GM12878 (cell line): ENCODE measurements at regions not wholly inside any gene's neighbourhood (a gene's known extent, or its start where the extent isn't known, plus 50 kb on each side); places are given as distances from the start of the nearest gene placed in this dataset.

Source experiments
- ATAC-seq: fragments of 200-7000 bp; cut with Tn5 transposase; 3 replicates; pipeline ENCODE4 v1.9.1; 2020; ENCODE audit warnings: mild to moderate bottlenecking, moderate library complexity
- BruUV-seq: library from RNA; stranded (reverse); fragments of 400-500 nt; replicated peaks from 2 replicates; lab custom pipeline; 2021; lab: Mats Ljungman, UMichigan
- CTCF ChIA-PET: fragments of 300-600 bp; sonication (Branson Sonifier 250); formaldehyde crosslinking; extraction: SDS; loops from one replicate; lab custom pipeline; 2021; ENCODE audit warnings: inconsistent platforms; lab: Yijun Ruan, JAX
- POLR2A ChIA-PET: fragments of 350-600 bp; formaldehyde crosslinking; extraction: SDS; loops from one replicate; lab custom pipeline; 2021; ENCODE audit warnings: inconsistent platforms; lab: Charles Lee
- RAD21 ChIA-PET: fragments of 300-600 bp; sonication (Branson Sonifier 250); formaldehyde crosslinking; loops from one replicate; lab custom pipeline; 2023; ENCODE audit warnings: antibody characterized with exemption; ENCODE audit not compliant: unreplicated experiment; lab: Charles Lee
- SMC1A ChIA-PET: fragments of 300-600 bp; sonication (Branson Sonifier 250); formaldehyde crosslinking; loops from one replicate; lab custom pipeline; 2023; ENCODE audit not compliant: unreplicated experiment, uncharacterized antibody; lab: Charles Lee
- DNase-seq: peaks from one replicate; pipeline ENCODE4 v3.0.0-alpha.2; 2011; ENCODE audit warnings: low read depth, low spot score
- FAIRE-seq: peaks from 3 replicates; lab custom pipeline; 2011; peaks lifted over from hg19 to GRCh38; lab: Jason Lieb, UNC
- H2AFZ ChIP-seq: 2 replicates; pipeline ENCODE4 v1.6.0; 2011; ENCODE audit warnings: low read depth, low read length, control low read depth; ENCODE audit not compliant: control insufficient read depth
- H3K27ac ChIP-seq: 2 replicates; pipeline ENCODE4 v1.5.1; 2011; ENCODE audit warnings: control low read depth; ENCODE audit not compliant: control insufficient read depth, insufficient read depth
- H3K27me3 ChIP-seq, 2 experiments: replicated peaks in 1 of 2; 2 replicates each; pipeline versions ENCODE4 v1.6.0 to v1.6.1; 2011; ENCODE audit warnings: low read length in 1 of 2; ENCODE audit not compliant: control insufficient read depth in 2 of 2, insufficient read depth in 2 of 2
- H3K36me3 ChIP-seq, 2 experiments: 2 replicates each; pipeline ENCODE4 v1.5.1; 2011; ENCODE audit warnings: low read length in 1 of 2; ENCODE audit not compliant: control insufficient read depth in 2 of 2, insufficient read depth in 2 of 2
- H3K4me1 ChIP-seq: 2 replicates; pipeline ENCODE4 v1.6.1; 2011; ENCODE audit warnings: mild to moderate bottlenecking, low read length, moderate library complexity, mixed read lengths; ENCODE audit not compliant: control insufficient read depth, insufficient read depth
- H3K4me2 ChIP-seq: 2 replicates; pipeline ENCODE4 v1.6.0; 2011; ENCODE audit warnings: control low read depth; ENCODE audit not compliant: control insufficient read depth, insufficient read depth
- H3K4me3 ChIP-seq: fragments of 200-600 bp; sonication (generic); 2 replicates; pipeline ENCODE4 v1.5.1; 2016
- H3K79me2 ChIP-seq: 2 replicates; pipeline ENCODE4 v1.6.0; 2011; ENCODE audit warnings: low read length; ENCODE audit not compliant: control insufficient read depth, insufficient read depth
- H3K9ac ChIP-seq: 2 replicates; pipeline ENCODE4 v1.8.0; 2011; ENCODE audit warnings: low read length, control low read depth, mixed read lengths; ENCODE audit not compliant: control insufficient read depth, insufficient read depth
- H3K9me3 ChIP-seq: replicated peaks from 3 replicates; pipeline ENCODE4 v1.5.1; 2011; ENCODE audit warnings: mild to moderate bottlenecking, low read length; ENCODE audit not compliant: control insufficient read depth, insufficient read depth
- H4K20me1 ChIP-seq: 2 replicates; pipeline ENCODE4 v1.6.0; 2011; ENCODE audit not compliant: control insufficient read depth, insufficient read depth
- DPF2 ChIP-seq: fragments of 450-650 bp; IDR thresholded peaks from 2 replicates; pipeline ENCODE4 v1.6.1; 2017; ENCODE audit warnings: mild to moderate bottlenecking
- IRF4 ChIP-seq: IDR thresholded peaks from 2 replicates; pipeline ENCODE4 v1.6.1; 2011; ENCODE audit warnings: low read depth, low read length
- JUND ChIP-seq: IDR thresholded peaks from 2 replicates; pipeline ENCODE4 v1.6.1; 2012; ENCODE audit warnings: low read depth, mild to moderate bottlenecking, low read length, improper control_type of control experiment, moderate library complexity
- LARP7 ChIP-seq: fragments of 450-650 bp; IDR thresholded peaks from 2 replicates; pipeline ENCODE4 v1.6.1; 2017; ENCODE audit warnings: mild to moderate bottlenecking
- NKRF ChIP-seq: fragments of 450-650 bp; conservative IDR thresholded peaks from 2 replicates; pipeline ENCODE4 v1.6.1; 2017; ENCODE audit warnings: mild to moderate bottlenecking, moderate library complexity
- NR2F1 ChIP-seq: fragments of 450-650 bp; conservative IDR thresholded peaks from 2 replicates; pipeline ENCODE4 v1.6.1; 2017; ENCODE audit warnings: mild to moderate bottlenecking
- POLR2AphosphoS2 ChIP-seq: IDR thresholded peaks from 2 replicates; pipeline ENCODE4 v1.6.1; 2011; ENCODE audit warnings: low read depth, mild to moderate bottlenecking, low read length, improper control_type of control experiment, moderate library complexity
- SP1 ChIP-seq: IDR thresholded peaks from one replicate; pipeline ENCODE4 v1.6.1; 2011; ENCODE audit warnings: low read depth, low read length
- SUZ12 ChIP-seq: fragments of 200-600 bp; sonication (generic); IDR thresholded peaks from one replicate; pipeline ENCODE4 v1.6.1; 2018; ENCODE audit warnings: antibody characterized with exemption, mild to moderate bottlenecking; ENCODE audit not compliant: unreplicated experiment
- ZNF207 ChIP-seq: fragments of 450-650 bp; IDR thresholded peaks from 2 replicates; pipeline ENCODE4 v1.6.1; 2014; ENCODE audit warnings: antibody characterized with exemption, mild to moderate bottlenecking, borderline replicate concordance
- WGBS: methylation state at CpG from one replicate; pipeline ENCODE4 v1.1.6; 2016; ENCODE audit warnings: low lambda C conversion rate; ENCODE audit not compliant: insufficient replicate concordance, insufficient coverage; ENCODE audit errors: missing lambda C conversion rate; 5-methylcytosine and 5-hydroxymethylcytosine counted together
- in situ Hi-C: fragments of 300-500 bp; cut with MboI; formaldehyde crosslinking; loops from 9 replicates; pipeline ENCODE4 v1.14.3; 2018; ENCODE audit warnings: mixed read lengths
- intact Hi-C: fragments of 100-400 bp; cut with micrococcal nuclease; formaldehyde crosslinking; loops from one replicate; pipeline ENCODE4 v1.14.2; 2022; ENCODE audit not compliant: unreplicated experiment
- TF ChIP-seq, protein P1 (sequence below): fragments of 150-350 bp; IDR thresholded peaks from 2 replicates; pipeline ENCODE4 v1.6.1; 2014; ENCODE audit warnings: mild to moderate bottlenecking, low read depth, low read length
- TF ChIP-seq, protein P2 (sequence below): fragments of 450-650 bp; formaldehyde crosslinking; IDR thresholded peaks from 2 replicates; pipeline ENCODE4 v1.5.0; 2022; ENCODE audit warnings: mild to moderate bottlenecking, missing genetic modification characterization

- DNase-seq = no peak
- Histone ChIP-seq H2AFZ (no peak overlapping the region), H3K4me2 (no peak overlapping the region), H3K9ac (no peak overlapping the region), H3K79me2 (no peaks in the 10 kb centered on the region), H3K27me3 (no peaks in the 10 kb centered on the region), H3K9me3 (no peaks in the 10 kb centered on the region), H3K4me1 (no peaks in the 10 kb centered on the region), H4K20me1 (no peaks in the 10 kb centered on the region), H3K27ac (no peak overlapping the region), H3K4me3 (no peak overlapping the region), H3K36me3 (no peaks in the 10 kb centered on the region)
- WGBS = 27% methylated on average over 9 of the region's 9 CpGs
- intact Hi-C loops = no loop called here
- BruUV-seq = no TSS peak
- ChIA-PET POLR2A (no interaction called here), RAD21 (no interaction called here), SMC1A (no interaction called here), CTCF (no interaction called here)
- FAIRE-seq = no peak
- in situ Hi-C loops = no loop called here
- TF ChIP-seq POLR2AphosphoS2 = no peak
- no peak for TF ChIP-seq SUZ12
- TF ChIP-seq LARP7 = no peak
- TF ChIP-seq, protein P1, sequence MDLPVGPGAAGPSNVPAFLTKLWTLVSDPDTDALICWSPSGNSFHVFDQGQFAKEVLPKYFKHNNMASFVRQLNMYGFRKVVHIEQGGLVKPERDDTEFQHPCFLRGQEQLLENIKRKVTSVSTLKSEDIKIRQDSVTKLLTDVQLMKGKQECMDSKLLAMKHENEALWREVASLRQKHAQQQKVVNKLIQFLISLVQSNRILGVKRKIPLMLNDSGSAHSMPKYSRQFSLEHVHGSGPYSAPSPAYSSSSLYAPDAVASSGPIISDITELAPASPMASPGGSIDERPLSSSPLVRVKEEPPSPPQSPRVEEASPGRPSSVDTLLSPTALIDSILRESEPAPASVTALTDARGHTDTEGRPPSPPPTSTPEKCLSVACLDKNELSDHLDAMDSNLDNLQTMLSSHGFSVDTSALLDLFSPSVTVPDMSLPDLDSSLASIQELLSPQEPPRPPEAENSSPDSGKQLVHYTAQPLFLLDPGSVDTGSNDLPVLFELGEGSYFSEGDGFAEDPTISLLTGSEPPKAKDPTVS = no peak
- no peak for TF ChIP-seq NKRF
- TF ChIP-seq ZNF207 = no peak
- no peak for TF ChIP-seq NR2F1
- TF ChIP-seq JUND = no peak
- TF ChIP-seq, protein P2, sequence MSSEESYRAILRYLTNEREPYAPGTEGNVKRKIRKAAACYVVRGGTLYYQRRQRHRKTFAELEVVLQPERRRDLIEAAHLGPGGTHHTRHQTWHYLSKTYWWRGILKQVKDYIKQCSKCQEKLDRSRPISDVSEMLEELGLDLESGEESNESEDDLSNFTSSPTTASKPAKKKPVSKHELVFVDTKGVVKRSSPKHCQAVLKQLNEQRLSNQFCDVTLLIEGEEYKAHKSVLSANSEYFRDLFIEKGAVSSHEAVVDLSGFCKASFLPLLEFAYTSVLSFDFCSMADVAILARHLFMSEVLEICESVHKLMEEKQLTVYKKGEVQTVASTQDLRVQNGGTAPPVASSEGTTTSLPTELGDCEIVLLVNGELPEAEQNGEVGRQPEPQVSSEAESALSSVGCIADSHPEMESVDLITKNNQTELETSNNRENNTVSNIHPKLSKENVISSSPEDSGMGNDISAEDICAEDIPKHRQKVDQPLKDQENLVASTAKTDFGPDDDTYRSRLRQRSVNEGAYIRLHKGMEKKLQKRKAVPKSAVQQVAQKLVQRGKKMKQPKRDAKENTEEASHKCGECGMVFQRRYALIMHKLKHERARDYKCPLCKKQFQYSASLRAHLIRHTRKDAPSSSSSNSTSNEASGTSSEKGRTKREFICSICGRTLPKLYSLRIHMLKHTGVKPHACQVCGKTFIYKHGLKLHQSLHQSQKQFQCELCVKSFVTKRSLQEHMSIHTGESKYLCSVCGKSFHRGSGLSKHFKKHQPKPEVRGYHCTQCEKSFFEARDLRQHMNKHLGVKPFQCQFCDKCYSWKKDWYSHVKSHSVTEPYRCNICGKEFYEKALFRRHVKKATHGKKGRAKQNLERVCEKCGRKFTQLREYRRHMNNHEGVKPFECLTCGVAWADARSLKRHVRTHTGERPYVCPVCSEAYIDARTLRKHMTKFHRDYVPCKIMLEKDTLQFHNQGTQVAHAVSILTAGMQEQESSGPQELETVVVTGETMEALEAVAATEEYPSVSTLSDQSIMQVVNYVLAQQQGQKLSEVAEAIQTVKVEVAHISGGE (CRISPR knock-in tag) = no peak
- TF ChIP-seq IRF4 = no peak
- TF ChIP-seq DPF2 = no peak
- no peak for TF ChIP-seq SP1
- ATAC-seq = no peak
Measured at GRCh38 chr2:235320326-235320725, 173.5 kb upstream of the AGAP1 start.
